Subcutaneous abdominal adipose tissue (tissue), 5 donors: ENCODE measurements at regions not wholly inside any gene's neighbourhood (a gene's known extent, or its start where the extent isn't known, plus 50 kb on each side); places are given as distances from the start of the nearest gene placed in this dataset.

Experiments used
- H3K27ac ChIP-seq: one replicate; pipeline ENCODE4 v1.7.0; 2013; ENCODE audit warnings: low read depth, mild to moderate bottlenecking, inconsistent platforms, low read length, moderate library complexity
- H3K27me3 ChIP-seq, 5 donors: one replicate each; pipeline ENCODE4 v1.7.0; 2013; ENCODE audit warnings: low read length in 5 of 5, inconsistent platforms in 1 of 5; ENCODE audit not compliant: control insufficient read depth in 5 of 5, insufficient read depth in 4 of 5
- H3K36me3 ChIP-seq, 5 donors: one replicate each; pipeline ENCODE4 v1.7.0; 2013; ENCODE audit warnings: low read length in 5 of 5; ENCODE audit not compliant: control insufficient read depth in 5 of 5, insufficient read depth in 5 of 5
- H3K4me1 ChIP-seq, 5 donors: one replicate each; pipeline ENCODE4 v1.7.0; 2013; ENCODE audit warnings: low read length in 5 of 5, mild to moderate bottlenecking in 3 of 5, moderate library complexity in 1 of 5; ENCODE audit not compliant: control insufficient read depth in 5 of 5, insufficient read depth in 5 of 5
- H3K4me3 ChIP-seq, 5 donors: one replicate each; pipeline ENCODE4 v1.7.0; 2013; ENCODE audit warnings: low read length in 5 of 5, low read depth in 1 of 5
- H3K9ac ChIP-seq, 5 donors: one replicate each; pipeline ENCODE4 v1.7.0; 2013; ENCODE audit warnings: low read length in 5 of 5, mild to moderate bottlenecking in 4 of 5, moderate library complexity in 3 of 5
- H3K9me3 ChIP-seq, 5 donors: one replicate each; pipeline ENCODE4 v1.7.0; 2013; ENCODE audit warnings: low read length in 5 of 5; ENCODE audit not compliant: control insufficient read depth in 5 of 5
- donor health status: healthy.
- donor health status: healthy.
- donor health status: healthy.
- donor health status: healthy.
- donor health status: healthy.

- Histone ChIP-seq H3K4me3 (no peak overlapping the region), H3K27ac (no peak overlapping the region), H3K36me3 (no peaks in the 10 kb centered on the region), H3K4me1 (no peaks in the 10 kb centered on the region), H3K9ac (no peak overlapping the region), H3K27me3 (no peaks in the 10 kb centered on the region), H3K9me3 (no peaks in the 10 kb centered on the region)
Observed at GRCh38 chr1:103191327-103191726, 83.0 kb upstream of the COL11A1 start.

GRCh38 chr1:103190766-103191165 lies 82.4 kb upstream of the COL11A1 start:
- Histone ChIP-seq H3K9ac (no peak overlapping the region), H3K36me3 (no peaks in the 10 kb centered on the region), H3K9me3 (no peaks in the 10 kb centered on the region), H3K4me3 (no peak overlapping the region), H3K27ac (no peak overlapping the region), H3K4me1 (no peaks in the 10 kb centered on the region), H3K27me3 (no peaks in the 10 kb centered on the region)

GRCh38 chr1:103187673-103188072 lies 79.4 kb upstream of the COL11A1 start:
- no peaks in the 10 kb centered on the region for H3K36me3 ChIP-seq

GRCh38 chr1:103180660-103181059 lies 72.3 kb upstream of the COL11A1 start:
- Histone ChIP-seq H3K27me3 (no peaks in the 10 kb centered on the region), H3K9ac (no peak overlapping the region), H3K9me3 (peaks cover 0 to 2% (median 0%) of the 10 kb centered on the region in 5 donors), H3K4me1 (peaks cover 0 to 4% (median 0%) of the 10 kb centered on the region in 5 donors), H3K27ac (no peak overlapping the region), H3K36me3 (no peaks in the 10 kb centered on the region), H3K4me3 (no peak overlapping the region)

More at GRCh38 chr1:103187673-103188072, 79.4 kb upstream of the COL11A1 start:
- no peak overlapping the region for H3K9ac ChIP-seq
- peaks cover 0 to 2% (median 0%) of the 10 kb centered on the region in 5 donors for H3K9me3 ChIP-seq
- H3K4me3 ChIP-seq: no peak overlapping the region
- H3K27ac ChIP-seq: no peak overlapping the region
- H3K4me1 ChIP-seq: no peaks in the 10 kb centered on the region
- H3K27me3 ChIP-seq: no peaks in the 10 kb centered on the region

GRCh38 chr1:103177108-103177775 lies 68.9 kb upstream of the COL11A1 start:
- no peak overlapping the region for H3K27ac ChIP-seq
- no peaks in the 10 kb centered on the region for H3K36me3 ChIP-seq
- peaks cover 0 to 4% (median 0%) of the 10 kb centered on the region in 5 donors for H3K4me1 ChIP-seq
- H3K9me3 ChIP-seq: no peaks in the 10 kb centered on the region
- no peak overlapping the region for H3K9ac ChIP-seq
- H3K27me3 ChIP-seq: no peaks in the 10 kb centered on the region
- no peak overlapping the region for H3K4me3 ChIP-seq

- no peaks in the 10 kb centered on the region for H3K27me3 ChIP-seq
- H3K4me1 ChIP-seq: no peaks in the 10 kb centered on the region
Observed at GRCh38 chr1:103171041-103171590, 62.8 kb upstream of the COL11A1 start.

GRCh38 chr1:103170609-103171008 lies 62.3 kb upstream of the COL11A1 start:
- Histone ChIP-seq H3K9ac (no peak overlapping the region), H3K9me3 (peaks cover 0 to 3% (median 0%) of the 10 kb centered on the region in 5 donors), H3K36me3 (no peaks in the 10 kb centered on the region), H3K4me1 (no peaks in the 10 kb centered on the region), H3K27me3 (no peaks in the 10 kb centered on the region), H3K4me3 (no peak overlapping the region), H3K27ac (no peak overlapping the region)

More at GRCh38 chr1:103171041-103171590, 62.8 kb upstream of the COL11A1 start:
- Histone ChIP-seq H3K9ac (no peak overlapping the region), H3K4me3 (no peak overlapping the region), H3K36me3 (no peaks in the 10 kb centered on the region), H3K9me3 (peaks cover 0 to under 1% (median 0%) of the 10 kb centered on the region in 5 donors), H3K27ac (no peak overlapping the region)

GRCh38 chr1:103162360-103162759 lies 54.0 kb upstream of the COL11A1 start:
- Histone ChIP-seq H3K9me3 (peaks cover 0 to 3% (median 0%) of the 10 kb centered on the region in 5 donors), H3K9ac (no peak overlapping the region), H3K36me3 (no peaks in the 10 kb centered on the region), H3K27me3 (no peaks in the 10 kb centered on the region), H3K4me1 (no peaks in the 10 kb centered on the region), H3K27ac (no peak overlapping the region), H3K4me3 (no peak overlapping the region)

- H3K27me3 ChIP-seq: no peaks in the 10 kb centered on the region
- H3K9ac ChIP-seq: no peak overlapping the region
- no peak overlapping the region for H3K4me3 ChIP-seq
- H3K27ac ChIP-seq: no peak overlapping the region
- no peaks in the 10 kb centered on the region for H3K36me3 ChIP-seq
- H3K4me1 ChIP-seq: no peaks in the 10 kb centered on the region
- H3K9me3 ChIP-seq: no peaks in the 10 kb centered on the region
Observed at GRCh38 chr1:103160281-103160680, 52.0 kb upstream of the COL11A1 start.
